ENCODE measurements at regions not wholly inside any gene's neighbourhood (a gene's known extent, or its start where the extent isn't known, plus 50 kb on each side); places are given as distances from the start of the nearest gene placed in this dataset.
"Not testable (repeated sequence)": the region's sequence is repeated elsewhere in the genome, so short reads cannot be mapped to it uniquely, and the experiment has no call there.

DNA sequence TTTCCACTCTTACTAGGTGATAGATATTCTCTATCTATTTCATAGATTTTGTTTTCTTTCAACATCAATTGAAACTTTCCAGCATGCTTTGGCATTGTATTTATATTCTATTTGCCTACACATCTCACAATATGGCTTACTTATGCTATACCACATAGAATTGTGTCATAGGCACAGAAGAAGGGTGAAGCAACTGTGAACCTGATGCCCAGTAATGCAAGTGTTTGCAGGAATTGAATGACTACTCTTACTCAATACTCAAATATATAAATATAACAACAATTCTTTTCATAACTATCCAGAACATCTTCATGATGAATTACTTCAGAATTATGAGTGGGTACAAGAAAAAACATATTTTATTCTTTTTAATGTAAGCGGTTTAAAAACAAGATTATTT is 165.9 kb downstream of the PTBP2 start:
- no peak overlapping the region for H3K56ac ChIP-seq (ENCODE audit: low read length)
- H4K8ac ChIP-seq (ENCODE audit: low read depth, low read length) = no peak overlapping the region
- no peak overlapping the region for H3K4ac ChIP-seq (ENCODE audit: low read depth, low read length)
- no peak overlapping the region for H3K18ac ChIP-seq (ENCODE audit: low read length)
- no peaks in the 10 kb centered on the region for H3K79me1 ChIP-seq (ENCODE audit: low read length)
- no peak overlapping the region for H2BK15ac ChIP-seq (replicated peaks; ENCODE audit: low read depth)
- no peaks in the 10 kb centered on the region for H3K36me3 ChIP-seq (ENCODE audit: control insufficient read depth, insufficient read depth, low read length)
- H2AK5ac ChIP-seq (ENCODE audit: low read length) = no peak overlapping the region
- H2BK120ac ChIP-seq (ENCODE audit: low read depth, low read length) = no peak overlapping the region
- H3K27me3 ChIP-seq (ENCODE audit: insufficient read depth, low read length, poor library complexity) = no peaks in the 10 kb centered on the region
- no peak overlapping the region for H3K4me2 ChIP-seq (ENCODE audit: low read length)
- DNase-seq = no peak
- no peak overlapping the region for H3K4me3 ChIP-seq (ENCODE audit: low read length)
- no peak overlapping the region for H3K9ac ChIP-seq (ENCODE audit: low read length)
- H3K79me2 ChIP-seq (ENCODE audit: control insufficient read depth, insufficient read depth, low read length) = no peaks in the 10 kb centered on the region
- no peak overlapping the region for H3K23ac ChIP-seq (ENCODE audit: low read length)
- no peaks in the 10 kb centered on the region for H3K4me1 ChIP-seq (ENCODE audit: control insufficient read depth, low read depth, low read length)
- WGBS (ENCODE audit: extremely low coverage, insufficient coverage, low lambda C conversion rate) = no CpG with 5 or more reads among the region's 1 CpG
- no peak overlapping the region for H2BK5ac ChIP-seq (ENCODE audit: low read length)
- H4K5ac ChIP-seq (ENCODE audit: low read length) = no peak overlapping the region
- H3K27ac ChIP-seq (ENCODE audit: low read depth, low read length) = no peak overlapping the region

GRCh38 chr1:96901783-96902363 is 180.3 kb downstream of the PTBP2 start:
- Histone ChIP-seq H3K4me2 (ENCODE audit: low read length) (no peak overlapping the region), H2AK5ac (ENCODE audit: low read length) (no peak overlapping the region), H3K56ac (ENCODE audit: low read length) (no peak overlapping the region), H2BK5ac (ENCODE audit: low read length) (no peak overlapping the region), H3K23ac (ENCODE audit: low read length) (no peak overlapping the region), H4K5ac (ENCODE audit: low read length) (no peak overlapping the region), H3K79me1 (ENCODE audit: low read length) (no peaks in the 10 kb centered on the region), H3K36me3 (ENCODE audit: control insufficient read depth, insufficient read depth, low read length) (no peaks in the 10 kb centered on the region), H3K79me2 (ENCODE audit: control insufficient read depth, insufficient read depth, low read length) (no peaks in the 10 kb centered on the region), H3K9ac (ENCODE audit: low read length) (no peak overlapping the region), H3K27me3 (ENCODE audit: insufficient read depth, low read length, poor library complexity) (no peaks in the 10 kb centered on the region), H3K4ac (ENCODE audit: low read depth, low read length) (no peak overlapping the region), H2BK15ac (replicated peaks; ENCODE audit: low read depth) (no peak overlapping the region), H4K8ac (ENCODE audit: low read depth, low read length) (no peak overlapping the region), H3K27ac (ENCODE audit: low read depth, low read length) (no peak overlapping the region), H3K4me1 (ENCODE audit: control insufficient read depth, low read depth, low read length) (no peaks in the 10 kb centered on the region), H3K4me3 (ENCODE audit: low read length) (no peak overlapping the region), H3K18ac (ENCODE audit: low read length) (no peak overlapping the region), H2BK120ac (ENCODE audit: low read depth, low read length) (no peak overlapping the region)
- no CpG with 5 or more reads among the region's 10 CpGs for WGBS (ENCODE audit: extremely low coverage, insufficient coverage, low lambda C conversion rate)
- DNase-seq = no peak

DNA sequence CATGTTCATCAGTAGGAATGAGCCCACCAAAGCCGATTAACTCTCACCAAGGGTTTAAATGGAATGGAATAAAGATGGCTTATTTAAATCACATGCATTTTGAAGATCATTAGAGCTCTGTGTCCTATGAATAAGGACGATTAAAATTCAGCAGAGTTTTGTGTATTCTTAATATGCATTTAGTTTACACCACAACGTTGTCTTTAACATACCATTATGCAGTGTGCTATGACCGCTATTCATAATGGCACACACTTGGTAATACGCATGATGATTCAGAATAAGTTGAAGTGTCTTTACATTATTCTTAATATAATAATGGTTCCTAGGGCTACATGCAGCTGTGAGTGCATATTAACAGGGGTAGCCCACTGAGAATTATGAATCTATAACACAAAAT is 190.7 kb downstream of the PTBP2 start:
- no peaks in the 10 kb centered on the region for H3K79me2 ChIP-seq (ENCODE audit: control insufficient read depth, insufficient read depth, low read length)

DNA sequence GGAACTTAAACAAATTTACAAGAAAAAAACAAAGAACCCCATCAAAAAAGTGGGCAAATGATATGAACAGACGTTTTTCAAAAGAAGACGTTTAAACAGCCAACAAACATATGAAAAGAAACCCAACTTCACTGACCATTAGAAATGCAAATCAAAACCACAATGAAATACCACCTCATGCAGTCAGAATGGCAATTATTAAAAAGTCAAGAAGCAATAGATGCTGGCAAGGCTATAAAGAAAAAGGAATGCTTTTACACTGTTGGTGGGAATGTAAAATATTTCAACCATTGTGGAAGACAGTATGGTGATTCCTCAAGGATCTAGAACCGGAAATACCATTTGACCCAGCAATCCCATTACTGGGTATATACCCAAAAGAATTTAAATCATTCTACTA is 194.1 kb downstream of the PTBP2 start:
- not testable (repeated sequence) for H3K4ac ChIP-seq (ENCODE audit: low read depth, low read length); H3K4me2 ChIP-seq (ENCODE audit: low read length); H3K56ac ChIP-seq (ENCODE audit: low read length); DNase-seq; H3K23ac ChIP-seq (ENCODE audit: low read length); H3K27me3 ChIP-seq (ENCODE audit: insufficient read depth, low read length, poor library complexity); H3K27ac ChIP-seq (ENCODE audit: low read depth, low read length); H3K79me2 ChIP-seq (ENCODE audit: control insufficient read depth, insufficient read depth, low read length); H3K4me3 ChIP-seq (ENCODE audit: low read length); H4K8ac ChIP-seq (ENCODE audit: low read depth, low read length); H2BK15ac ChIP-seq (replicated peaks; ENCODE audit: low read depth); H4K5ac ChIP-seq (ENCODE audit: low read length); H3K18ac ChIP-seq (ENCODE audit: low read length); H2AK5ac ChIP-seq (ENCODE audit: low read length); H3K79me1 ChIP-seq (ENCODE audit: low read length); H2BK120ac ChIP-seq (ENCODE audit: low read depth, low read length); H3K4me1 ChIP-seq (ENCODE audit: control insufficient read depth, low read depth, low read length); H3K9ac ChIP-seq (ENCODE audit: low read length); H3K36me3 ChIP-seq (ENCODE audit: control insufficient read depth, insufficient read depth, low read length); H2BK5ac ChIP-seq (ENCODE audit: low read length)
- no CpG with 5 or more reads among the region's 3 CpGs for WGBS (ENCODE audit: extremely low coverage, insufficient coverage, low lambda C conversion rate)

More for the DNA sequence above, 190.7 kb downstream of the PTBP2 start:
- no peak overlapping the region for H4K5ac ChIP-seq (ENCODE audit: low read length)
- no peak overlapping the region for H2AK5ac ChIP-seq (ENCODE audit: low read length)
- no peak overlapping the region for H3K18ac ChIP-seq (ENCODE audit: low read length)
- no peak overlapping the region for H3K9ac ChIP-seq (ENCODE audit: low read length)
- no peak overlapping the region for H3K27ac ChIP-seq (ENCODE audit: low read depth, low read length)
- WGBS (ENCODE audit: extremely low coverage, insufficient coverage, low lambda C conversion rate) = no CpG with 5 or more reads among the region's 5 CpGs
- H2BK15ac ChIP-seq (replicated peaks; ENCODE audit: low read depth) = no peak overlapping the region
- no peaks in the 10 kb centered on the region for H3K27me3 ChIP-seq (ENCODE audit: insufficient read depth, low read length, poor library complexity)
- H2BK120ac ChIP-seq (ENCODE audit: low read depth, low read length) = no peak overlapping the region
- H3K4ac ChIP-seq (ENCODE audit: low read depth, low read length) = no peak overlapping the region
- no peak overlapping the region for H4K8ac ChIP-seq (ENCODE audit: low read depth, low read length)
- H3K4me2 ChIP-seq (ENCODE audit: low read length) = no peak overlapping the region
- no peak overlapping the region for H3K23ac ChIP-seq (ENCODE audit: low read length)
- no peak for DNase-seq
- H3K56ac ChIP-seq (ENCODE audit: low read length) = no peak overlapping the region
- H3K36me3 ChIP-seq (ENCODE audit: control insufficient read depth, insufficient read depth, low read length) = no peaks in the 10 kb centered on the region
- no peak overlapping the region for H2BK5ac ChIP-seq (ENCODE audit: low read length)
- H3K4me1 ChIP-seq (ENCODE audit: control insufficient read depth, low read depth, low read length) = no peaks in the 10 kb centered on the region
- no peaks in the 10 kb centered on the region for H3K79me1 ChIP-seq (ENCODE audit: low read length)
- no peak overlapping the region for H3K4me3 ChIP-seq (ENCODE audit: low read length)

DNA sequence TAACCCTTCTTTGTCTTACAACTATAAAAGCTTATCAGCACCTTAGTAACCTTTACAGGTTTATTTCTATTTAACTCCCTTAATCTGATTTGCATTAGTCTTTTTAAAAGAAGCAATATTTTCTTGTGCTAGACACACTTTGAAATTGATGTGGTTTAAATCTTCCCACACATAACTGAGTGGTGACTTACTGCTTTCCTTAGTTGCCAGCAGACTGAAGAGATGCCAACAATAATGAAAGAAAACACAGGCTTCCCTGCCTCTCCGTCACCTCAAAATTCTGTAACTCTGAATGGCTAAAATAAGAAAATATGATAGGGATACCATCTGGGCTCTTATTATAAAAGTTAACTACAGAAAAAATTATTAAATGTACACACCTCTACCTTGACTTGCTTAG is 196.8 kb downstream of the PTBP2 start:
- Histone ChIP-seq H2AK5ac (ENCODE audit: low read length) (no peak overlapping the region), H2BK5ac (ENCODE audit: low read length) (no peak overlapping the region), H3K23ac (ENCODE audit: low read length) (no peak overlapping the region), H4K5ac (ENCODE audit: low read length) (no peak overlapping the region), H3K27ac (ENCODE audit: low read depth, low read length) (no peak overlapping the region), H3K27me3 (ENCODE audit: insufficient read depth, low read length, poor library complexity) (no peaks in the 10 kb centered on the region), H3K4ac (ENCODE audit: low read depth, low read length) (no peak overlapping the region), H3K36me3 (ENCODE audit: control insufficient read depth, insufficient read depth, low read length) (no peaks in the 10 kb centered on the region), H3K56ac (ENCODE audit: low read length) (no peak overlapping the region), H3K4me2 (ENCODE audit: low read length) (no peak overlapping the region), H2BK15ac (replicated peaks; ENCODE audit: low read depth) (no peak overlapping the region), H3K18ac (ENCODE audit: low read length) (no peak overlapping the region), H3K4me1 (ENCODE audit: control insufficient read depth, low read depth, low read length) (no peaks in the 10 kb centered on the region), H3K9ac (ENCODE audit: low read length) (no peak overlapping the region), H2BK120ac (ENCODE audit: low read depth, low read length) (no peak overlapping the region), H3K4me3 (ENCODE audit: low read length) (no peak overlapping the region), H4K8ac (ENCODE audit: low read depth, low read length) (no peak overlapping the region), H3K79me2 (ENCODE audit: control insufficient read depth, insufficient read depth, low read length) (no peaks in the 10 kb centered on the region), H3K79me1 (ENCODE audit: low read length) (no peaks in the 10 kb centered on the region)
- no peak for DNase-seq
- WGBS (ENCODE audit: extremely low coverage, insufficient coverage, low lambda C conversion rate) = no CpG with 5 or more reads among the region's 1 CpG

GRCh38 chr1:96922181-96922580 is 200.6 kb downstream of the PTBP2 start:
- H4K5ac ChIP-seq (ENCODE audit: low read length) = no peak overlapping the region
- no peaks in the 10 kb centered on the region for H3K27me3 ChIP-seq (ENCODE audit: insufficient read depth, low read length, poor library complexity)
- no peak overlapping the region for H3K23ac ChIP-seq (ENCODE audit: low read length)
- H3K79me2 ChIP-seq (ENCODE audit: control insufficient read depth, insufficient read depth, low read length) = no peaks in the 10 kb centered on the region
- H2BK5ac ChIP-seq (ENCODE audit: low read length) = no peak overlapping the region
- no peak overlapping the region for H4K8ac ChIP-seq (ENCODE audit: low read depth, low read length)
- DNase-seq = no peak
- H3K4me3 ChIP-seq (ENCODE audit: low read length) = no peak overlapping the region
- no peaks in the 10 kb centered on the region for H3K36me3 ChIP-seq (ENCODE audit: control insufficient read depth, insufficient read depth, low read length)
- no CpG with 5 or more reads among the region's 1 CpG for WGBS (ENCODE audit: extremely low coverage, insufficient coverage, low lambda C conversion rate)
- H3K27ac ChIP-seq (ENCODE audit: low read depth, low read length) = no peak overlapping the region
- H2BK15ac ChIP-seq (replicated peaks; ENCODE audit: low read depth) = no peak overlapping the region
- H3K4me1 ChIP-seq (ENCODE audit: control insufficient read depth, low read depth, low read length) = no peaks in the 10 kb centered on the region
- H3K9ac ChIP-seq (ENCODE audit: low read length) = no peak overlapping the region
- H3K4me2 ChIP-seq (ENCODE audit: low read length) = no peak overlapping the region
- no peak overlapping the region for H3K18ac ChIP-seq (ENCODE audit: low read length)
- H3K56ac ChIP-seq (ENCODE audit: low read length) = no peak overlapping the region
- H3K79me1 ChIP-seq (ENCODE audit: low read length) = no peaks in the 10 kb centered on the region
- H2BK120ac ChIP-seq (ENCODE audit: low read depth, low read length) = no peak overlapping the region
- H3K4ac ChIP-seq (ENCODE audit: low read depth, low read length) = no peak overlapping the region
- H2AK5ac ChIP-seq (ENCODE audit: low read length) = no peak overlapping the region
